GM12878 (cell line): ENCODE measurements at regions not wholly inside any gene's neighbourhood (a gene's known extent, or its start where the extent isn't known, plus 50 kb on each side); places are given as distances from the start of the nearest gene placed in this dataset.

Experiments used
- ATAC-seq: fragments of 200-7000 bp; cut with Tn5 transposase; 3 replicates; pipeline ENCODE4 v1.9.1; 2020; ENCODE audit warnings: mild to moderate bottlenecking, moderate library complexity
- BruUV-seq: library from RNA; stranded (reverse); fragments of 400-500 nt; replicated peaks from 2 replicates; lab custom pipeline; 2021; lab: Mats Ljungman, UMichigan
- CTCF ChIA-PET: fragments of 300-600 bp; sonication (Branson Sonifier 250); formaldehyde crosslinking; extraction: SDS; loops from one replicate; lab custom pipeline; 2021; ENCODE audit warnings: inconsistent platforms; lab: Yijun Ruan, JAX
- POLR2A ChIA-PET: fragments of 350-600 bp; formaldehyde crosslinking; extraction: SDS; loops from one replicate; lab custom pipeline; 2021; ENCODE audit warnings: inconsistent platforms; lab: Charles Lee
- RAD21 ChIA-PET: fragments of 300-600 bp; sonication (Branson Sonifier 250); formaldehyde crosslinking; loops from one replicate; lab custom pipeline; 2023; ENCODE audit warnings: antibody characterized with exemption; ENCODE audit not compliant: unreplicated experiment; lab: Charles Lee
- SMC1A ChIA-PET: fragments of 300-600 bp; sonication (Branson Sonifier 250); formaldehyde crosslinking; loops from one replicate; lab custom pipeline; 2023; ENCODE audit not compliant: unreplicated experiment, uncharacterized antibody; lab: Charles Lee
- DNase-seq: peaks from one replicate; pipeline ENCODE4 v3.0.0-alpha.2; 2011; ENCODE audit warnings: low read depth, low spot score
- FAIRE-seq: peaks from 3 replicates; lab custom pipeline; 2011; peaks lifted over from hg19 to GRCh38; lab: Jason Lieb, UNC
- H2AFZ ChIP-seq: 2 replicates; pipeline ENCODE4 v1.6.0; 2011; ENCODE audit warnings: low read depth, low read length, control low read depth; ENCODE audit not compliant: control insufficient read depth
- H3K27ac ChIP-seq: 2 replicates; pipeline ENCODE4 v1.5.1; 2011; ENCODE audit warnings: control low read depth; ENCODE audit not compliant: control insufficient read depth, insufficient read depth
- H3K27me3 ChIP-seq, 2 experiments: replicated peaks in 1 of 2; 2 replicates each; pipeline versions ENCODE4 v1.6.0 to v1.6.1; 2011; ENCODE audit warnings: low read length in 1 of 2; ENCODE audit not compliant: control insufficient read depth in 2 of 2, insufficient read depth in 2 of 2
- H3K36me3 ChIP-seq, 2 experiments: 2 replicates each; pipeline ENCODE4 v1.5.1; 2011; ENCODE audit warnings: low read length in 1 of 2; ENCODE audit not compliant: control insufficient read depth in 2 of 2, insufficient read depth in 2 of 2
- H3K4me1 ChIP-seq: 2 replicates; pipeline ENCODE4 v1.6.1; 2011; ENCODE audit warnings: mild to moderate bottlenecking, low read length, moderate library complexity, mixed read lengths; ENCODE audit not compliant: control insufficient read depth, insufficient read depth
- H3K4me2 ChIP-seq: 2 replicates; pipeline ENCODE4 v1.6.0; 2011; ENCODE audit warnings: control low read depth; ENCODE audit not compliant: control insufficient read depth, insufficient read depth
- H3K4me3 ChIP-seq: fragments of 200-600 bp; sonication (generic); 2 replicates; pipeline ENCODE4 v1.5.1; 2016
- H3K79me2 ChIP-seq: 2 replicates; pipeline ENCODE4 v1.6.0; 2011; ENCODE audit warnings: low read length; ENCODE audit not compliant: control insufficient read depth, insufficient read depth
- H3K9ac ChIP-seq: 2 replicates; pipeline ENCODE4 v1.8.0; 2011; ENCODE audit warnings: low read length, control low read depth, mixed read lengths; ENCODE audit not compliant: control insufficient read depth, insufficient read depth
- H3K9me3 ChIP-seq: replicated peaks from 3 replicates; pipeline ENCODE4 v1.5.1; 2011; ENCODE audit warnings: mild to moderate bottlenecking, low read length; ENCODE audit not compliant: control insufficient read depth, insufficient read depth
- H4K20me1 ChIP-seq: 2 replicates; pipeline ENCODE4 v1.6.0; 2011; ENCODE audit not compliant: control insufficient read depth, insufficient read depth
- BMI1 ChIP-seq: fragments of 450-650 bp; IDR thresholded peaks from 2 replicates; pipeline ENCODE4 v1.6.1; 2016; ENCODE audit warnings: mild to moderate bottlenecking, moderate library complexity, borderline replicate concordance
- BRCA1 ChIP-seq: IDR thresholded peaks from 2 replicates; pipeline ENCODE4 v1.6.1; 2011; ENCODE audit warnings: low read depth, low read length, improper control_type of control experiment
- CEBPB ChIP-seq, 2 experiments: fragments of 150-350 bp in 1 of 2; IDR thresholded peaks; 2 replicates each; pipeline ENCODE4 v1.6.1; 2012 to 2014; ENCODE audit warnings: low read depth in 2 of 2, low read length in 2 of 2, borderline replicate concordance in 1 of 2, inconsistent platforms in 1 of 2
- E2F4 ChIP-seq: IDR thresholded peaks from 2 replicates; pipeline ENCODE4 v1.6.1; 2012; ENCODE audit warnings: low read depth, low read length, improper control_type of control experiment
- EGR1 ChIP-seq, 2 experiments: IDR thresholded peaks; 1 replicate in 1 of 2; 2 replicates in 1 of 2; pipeline ENCODE4 v1.6.1; 2011 to 2012; ENCODE audit warnings: low read depth in 2 of 2, low read length in 2 of 2, borderline replicate concordance in 1 of 2, mild to moderate bottlenecking in 1 of 2, moderate library complexity in 1 of 2
- ESRRA ChIP-seq: IDR thresholded peaks from 2 replicates; pipeline ENCODE4 v1.6.1; 2012; ENCODE audit warnings: mild to moderate bottlenecking, low read length, improper control_type of control experiment
- EZH2 ChIP-seq: IDR thresholded peaks from 2 replicates; pipeline ENCODE4 v1.6.1; 2012; ENCODE audit warnings: low read depth, mild to moderate bottlenecking, control low read depth, inconsistent platforms, low read length, borderline replicate concordance; ENCODE audit not compliant: control insufficient read depth
- FOXK2 ChIP-seq: fragments of 450-650 bp; IDR thresholded peaks from 2 replicates; pipeline ENCODE4 v1.6.1; 2017; ENCODE audit warnings: mild to moderate bottlenecking, moderate library complexity
- HDAC2 ChIP-seq: fragments of 200-600 bp; sonication (generic); IDR thresholded peaks from 2 replicates; pipeline ENCODE4 v1.6.1; 2017
- KAT2A ChIP-seq: conservative IDR thresholded peaks from 2 replicates; pipeline ENCODE4 v1.6.1; 2011; ENCODE audit warnings: low read depth, low read length; ENCODE audit not compliant: control insufficient read depth
- MAX ChIP-seq: IDR thresholded peaks from 2 replicates; pipeline ENCODE4 v1.6.1; 2012; ENCODE audit warnings: low read depth, low read length, improper control_type of control experiment
- MEF2B ChIP-seq: fragments of 450-650 bp; IDR thresholded peaks from 2 replicates; pipeline ENCODE4 v1.6.1; 2018; ENCODE audit warnings: mild to moderate bottlenecking, moderate library complexity; ENCODE audit not compliant: partially characterized antibody, poor library complexity, severe bottlenecking
- NFIC ChIP-seq: IDR thresholded peaks from 2 replicates; pipeline ENCODE4 v1.6.1; 2012; ENCODE audit warnings: low read depth, mild to moderate bottlenecking, inconsistent platforms, low read length, moderate library complexity
- NFXL1 ChIP-seq: fragments of 450-650 bp; IDR thresholded peaks from 2 replicates; pipeline ENCODE4 v1.6.1; 2017; ENCODE audit warnings: antibody characterized with exemption, mild to moderate bottlenecking, borderline replicate concordance
- NR2C2 ChIP-seq: IDR thresholded peaks from 2 replicates; pipeline ENCODE4 v1.6.1; 2011; ENCODE audit warnings: borderline replicate concordance, low read depth; ENCODE audit not compliant: control insufficient read depth, insufficient read length
- NR2F1 ChIP-seq: fragments of 450-650 bp; conservative IDR thresholded peaks from 2 replicates; pipeline ENCODE4 v1.6.1; 2017; ENCODE audit warnings: mild to moderate bottlenecking
- NRF1 ChIP-seq: conservative IDR thresholded peaks from 2 replicates; pipeline ENCODE4 v1.6.1; 2011; ENCODE audit warnings: mild to moderate bottlenecking, low read depth, low read length, improper control_type of control experiment
- RCOR1 ChIP-seq: conservative IDR thresholded peaks from 2 replicates; pipeline ENCODE4 v1.6.1; 2012; ENCODE audit warnings: low read depth, low read length, improper control_type of control experiment
- ZNF592 ChIP-seq: fragments of 450-650 bp; IDR thresholded peaks from 2 replicates; pipeline ENCODE4 v1.6.1; 2017; ENCODE audit warnings: mild to moderate bottlenecking, moderate library complexity
- ZSCAN29 ChIP-seq: fragments of 450-650 bp; IDR thresholded peaks from 2 replicates; pipeline ENCODE4 v1.6.1; 2017; ENCODE audit warnings: mild to moderate bottlenecking, moderate library complexity
- ZZZ3 ChIP-seq: IDR thresholded peaks from 2 replicates; pipeline ENCODE4 v1.6.1; 2011; ENCODE audit warnings: low read depth; ENCODE audit not compliant: control insufficient read depth, insufficient read length
- in situ Hi-C: fragments of 300-500 bp; cut with MboI; formaldehyde crosslinking; loops from 9 replicates; pipeline ENCODE4 v1.14.3; 2018; ENCODE audit warnings: mixed read lengths
- intact Hi-C: fragments of 100-400 bp; cut with micrococcal nuclease; formaldehyde crosslinking; loops from one replicate; pipeline ENCODE4 v1.14.2; 2022; ENCODE audit not compliant: unreplicated experiment

- TF ChIP-seq NRF1 (no peak), MAX (no peak)
These were observed 228.5 kb upstream of the AJAP1 start (continued) for GRCh38 chr1:4425892-4426291.

GRCh38 chr1:4428711-4429110 lies 225.7 kb upstream of the AJAP1 start:
- DNase-seq = no peak
- intact Hi-C loops = no loop called here
- no peaks in the 10 kb centered on the region for H3K4me1 ChIP-seq
- H3K27me3 ChIP-seq = no peaks in the 10 kb centered on the region
- no peaks in the 10 kb centered on the region for H3K36me3 ChIP-seq
- no peaks in the 10 kb centered on the region for H3K79me2 ChIP-seq
- FAIRE-seq = no peak
- no peak overlapping the region for H3K4me3 ChIP-seq
- H3K27ac ChIP-seq = no peak overlapping the region
- no peak overlapping the region for H3K4me2 ChIP-seq
- ChIA-PET POLR2A (no interaction called here), RAD21 (no interaction called here), CTCF (no interaction called here), SMC1A (interaction anchor here (1.1 kb wide), 1 partner anchor 8 kb away, joined by 3 read pairs; no protein-coding TSS in a partner anchor)
- H4K20me1 ChIP-seq = no peaks in the 10 kb centered on the region
- no peaks in the 10 kb centered on the region; the same call in 2 of the 3 replicates for H3K9me3 ChIP-seq
- in situ Hi-C loops = no loop called here
- H2AFZ ChIP-seq = no peak overlapping the region
- BruUV-seq = no TSS peak
- ATAC-seq = no peak
- no peak overlapping the region for H3K9ac ChIP-seq
- no peak for TF ChIP-seq FOXK2
- no peak for TF ChIP-seq KAT2A
- no peak for TF ChIP-seq EZH2
- TF ChIP-seq NFIC = no peak
- TF ChIP-seq RCOR1 = no peak
- TF ChIP-seq EGR1 (IDR thresholded peaks at IDR 0.05; ENCODE audit: borderline replicate concordance in 1 of 2, low read depth in 2 of 2, low read length in 2 of 2) = no peak
- TF ChIP-seq ZNF592 = no peak
- no peak for TF ChIP-seq NFXL1
- TF ChIP-seq MEF2B = no peak
- no peak for TF ChIP-seq ESRRA
- no peak for TF ChIP-seq ZZZ3
- TF ChIP-seq E2F4 = no peak
- no peak for TF ChIP-seq BRCA1
- TF ChIP-seq CEBPB (IDR thresholded peaks at IDR 0.05; ENCODE audit: borderline replicate concordance in 1 of 2, low read depth in 2 of 2, low read length in 2 of 2) = no peak
- TF ChIP-seq NR2F1 = no peak
- no peak for TF ChIP-seq HDAC2
- no peak for TF ChIP-seq NR2C2
- no peak for TF ChIP-seq BMI1
- TF ChIP-seq ZSCAN29 = no peak
